ENCODE measurements at regions not wholly inside any gene's neighbourhood (a gene's known extent, or its start where the extent isn't known, plus 50 kb on each side); places are given as distances from the start of the nearest gene placed in this dataset.

DNA sequence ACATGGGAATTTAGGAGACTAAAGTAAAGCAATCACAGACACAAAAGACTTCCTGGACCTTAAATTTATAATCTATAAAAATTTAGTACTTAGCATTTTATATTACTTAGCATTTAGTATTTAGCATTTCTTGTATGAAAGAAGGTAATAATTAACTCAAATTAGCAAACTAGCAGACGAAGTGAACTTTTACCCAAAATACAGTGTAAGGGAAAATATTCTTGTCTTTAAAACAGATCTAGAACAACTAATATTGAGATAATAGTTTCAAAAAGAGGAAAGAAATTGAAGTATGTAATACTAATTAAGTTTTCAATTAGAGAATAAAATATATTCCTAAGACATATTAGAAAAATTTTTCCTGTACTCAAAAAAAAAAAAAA is 134.5 kb upstream of the ZNF804A start:
- H3K9me3 Mint-ChIP-seq = no peaks in the 10 kb centered on the region
- no peaks in the 10 kb centered on the region for H3K4me1 Mint-ChIP-seq
- no peak overlapping the region for H3K4me3 Mint-ChIP-seq
- no peaks in the 10 kb centered on the region for H3K27me3 Mint-ChIP-seq (ENCODE audit: low read depth)
- H3K36me3 Mint-ChIP-seq (ENCODE audit: low read depth) = no peaks in the 10 kb centered on the region
- peak overlapping the region; percentile 70 to 87 (median 86) for H3K27ac Mint-ChIP-seq
- TF ChIP-seq, protein P1, sequence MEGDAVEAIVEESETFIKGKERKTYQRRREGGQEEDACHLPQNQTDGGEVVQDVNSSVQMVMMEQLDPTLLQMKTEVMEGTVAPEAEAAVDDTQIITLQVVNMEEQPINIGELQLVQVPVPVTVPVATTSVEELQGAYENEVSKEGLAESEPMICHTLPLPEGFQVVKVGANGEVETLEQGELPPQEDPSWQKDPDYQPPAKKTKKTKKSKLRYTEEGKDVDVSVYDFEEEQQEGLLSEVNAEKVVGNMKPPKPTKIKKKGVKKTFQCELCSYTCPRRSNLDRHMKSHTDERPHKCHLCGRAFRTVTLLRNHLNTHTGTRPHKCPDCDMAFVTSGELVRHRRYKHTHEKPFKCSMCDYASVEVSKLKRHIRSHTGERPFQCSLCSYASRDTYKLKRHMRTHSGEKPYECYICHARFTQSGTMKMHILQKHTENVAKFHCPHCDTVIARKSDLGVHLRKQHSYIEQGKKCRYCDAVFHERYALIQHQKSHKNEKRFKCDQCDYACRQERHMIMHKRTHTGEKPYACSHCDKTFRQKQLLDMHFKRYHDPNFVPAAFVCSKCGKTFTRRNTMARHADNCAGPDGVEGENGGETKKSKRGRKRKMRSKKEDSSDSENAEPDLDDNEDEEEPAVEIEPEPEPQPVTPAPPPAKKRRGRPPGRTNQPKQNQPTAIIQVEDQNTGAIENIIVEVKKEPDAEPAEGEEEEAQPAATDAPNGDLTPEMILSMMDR (IDR thresholded peaks at IDR 0.05; ENCODE audit: unreplicated experiment in 3 of 3) = no peak

- H3K36me3 Mint-ChIP-seq (ENCODE audit: low read depth) = no peaks in the 10 kb centered on the region
- H3K4me3 Mint-ChIP-seq = no peak overlapping the region
- H3K27ac Mint-ChIP-seq = no peak overlapping the region
- H3K4me1 Mint-ChIP-seq = no peaks in the 10 kb centered on the region
- H3K9me3 Mint-ChIP-seq = no peaks in the 10 kb centered on the region
- TF ChIP-seq, protein P1 (IDR thresholded peaks at IDR 0.05; ENCODE audit: unreplicated experiment in 3 of 3) = no peak
- H3K27me3 Mint-ChIP-seq (ENCODE audit: low read depth) = no peaks in the 10 kb centered on the region
Measured at GRCh38 chr2:184468826-184469225, 129.5 kb upstream of the ZNF804A start.

DNA sequence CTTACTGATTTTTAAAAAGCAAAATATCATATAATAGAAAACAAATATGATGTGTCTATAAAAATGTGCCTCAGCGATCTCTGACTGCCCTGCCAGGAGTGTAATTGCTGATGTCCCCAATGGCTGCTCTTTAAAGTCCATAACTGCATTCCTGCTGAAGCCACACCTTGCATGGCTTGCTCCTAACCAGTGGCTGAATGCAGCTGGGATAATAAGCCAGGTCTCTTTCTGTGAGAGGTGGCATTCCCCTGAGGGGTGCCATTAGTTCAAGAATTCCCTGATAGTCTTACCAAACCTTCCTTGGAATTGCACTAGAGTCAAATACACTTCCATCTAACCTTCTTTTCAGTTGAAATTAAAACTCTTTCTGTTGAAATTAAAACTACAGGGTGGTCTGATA is 125.8 kb upstream of the ZNF804A start:
- Mint-ChIP-seq H3K9me3 (no peaks in the 10 kb centered on the region), H3K4me3 (no peak overlapping the region), H3K27ac (no peak overlapping the region), H3K4me1 (no peaks in the 10 kb centered on the region), H3K27me3 (ENCODE audit: low read depth) (no peaks in the 10 kb centered on the region), H3K36me3 (ENCODE audit: low read depth) (no peaks in the 10 kb centered on the region)
- TF ChIP-seq, protein P1 (IDR thresholded peaks at IDR 0.05; ENCODE audit: unreplicated experiment in 3 of 3) = no peak

DNA sequence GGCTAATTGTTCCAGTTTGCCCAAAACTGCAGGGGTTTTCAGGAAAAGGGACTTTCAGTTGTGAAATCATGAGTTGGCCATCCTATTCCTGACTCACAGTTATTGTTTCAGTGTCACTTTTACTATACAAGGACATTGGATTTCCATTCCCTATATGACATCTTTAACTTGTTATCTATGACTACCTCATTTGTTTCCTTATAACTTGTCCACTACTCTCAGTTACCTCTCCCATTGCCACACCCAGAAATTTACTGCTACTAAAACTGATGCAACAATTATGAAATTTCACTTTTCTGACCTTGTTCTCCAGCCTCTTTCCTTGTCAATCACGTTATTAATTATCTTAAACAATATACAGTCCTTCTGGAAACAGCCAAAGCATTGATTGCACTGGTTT is 116.5 kb upstream of the ZNF804A start:
- TF ChIP-seq, protein P1 (IDR thresholded peaks at IDR 0.05; ENCODE audit: unreplicated experiment in 3 of 3) = no peak
- H3K27ac Mint-ChIP-seq = no peak overlapping the region
- no peaks in the 10 kb centered on the region for H3K9me3 Mint-ChIP-seq
- no peak overlapping the region for H3K4me3 Mint-ChIP-seq
- H3K27me3 Mint-ChIP-seq (ENCODE audit: low read depth) = no peaks in the 10 kb centered on the region
- no peaks in the 10 kb centered on the region for H3K36me3 Mint-ChIP-seq (ENCODE audit: low read depth)
- no peaks in the 10 kb centered on the region for H3K4me1 Mint-ChIP-seq

DNA sequence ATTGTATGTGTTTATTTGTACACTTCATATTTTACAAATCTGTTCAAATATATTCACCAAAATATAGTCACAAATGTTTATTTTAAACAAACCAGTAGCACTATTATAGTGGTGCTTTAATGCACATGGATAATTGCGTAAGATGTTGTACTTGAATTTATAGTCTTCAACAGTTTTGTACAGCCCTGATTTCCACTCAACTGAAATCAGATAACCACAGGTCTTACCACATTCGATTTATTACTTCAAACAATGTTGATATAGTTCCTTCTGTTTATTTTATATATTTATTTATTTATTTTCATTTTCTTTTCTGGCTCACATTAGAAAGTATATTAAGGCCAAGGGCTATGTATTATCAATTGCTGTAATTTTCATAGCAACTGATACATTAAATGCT is 99.4 kb upstream of the ZNF804A start:
- Mint-ChIP-seq H3K4me3 (no peak overlapping the region), H3K4me1 (no peaks in the 10 kb centered on the region), H3K9me3 (peaks cover 3% of the 10 kb centered on the region), H3K27ac (no peak overlapping the region), H3K27me3 (ENCODE audit: low read depth) (no peaks in the 10 kb centered on the region), H3K36me3 (ENCODE audit: low read depth) (no peaks in the 10 kb centered on the region)
- TF ChIP-seq, protein P1 (IDR thresholded peaks at IDR 0.05; ENCODE audit: unreplicated experiment in 3 of 3) = no peak

- Mint-ChIP-seq H3K36me3 (ENCODE audit: low read depth) (no peaks in the 10 kb centered on the region), H3K9me3 (no peaks in the 10 kb centered on the region), H3K4me3 (no peak overlapping the region), H3K4me1 (no peaks in the 10 kb centered on the region), H3K27me3 (ENCODE audit: low read depth) (no peaks in the 10 kb centered on the region), H3K27ac (no peak overlapping the region)
- TF ChIP-seq, protein P1 (IDR thresholded peaks at IDR 0.05; ENCODE audit: unreplicated experiment in 3 of 3) = no peak
Measured at GRCh38 chr2:184504252-184504651, 94.1 kb upstream of the ZNF804A start.

All from nephron (organoid).